Dedifferentiated amniotic fluid mesenchymal stem cell (primary cell): ENCODE measurements at regions not wholly inside any gene's neighbourhood (a gene's known extent, or its start where the extent isn't known, plus 50 kb on each side); places are given as distances from the start of the nearest gene placed in this dataset.
"Not testable (repeated sequence)": the region's sequence is repeated elsewhere in the genome, so short reads cannot be mapped to it uniquely, and the experiment has no call there.

Experiments used
- DNase-seq: peaks from one replicate; pipeline ENCODE4 v3.0.0-alpha.2; 2016; ENCODE audit errors: extremely low spot score

GRCh38 chr15:87675271-87675670, 581.3 kb downstream of the NTRK3 start:
- no peak for DNase-seq

- DNase-seq, result peak; percentile 47
Observed at GRCh38 chr15:87672309-87673288, 583.9 kb downstream of the NTRK3 start.

- DNase-seq, result no peak
Observed at GRCh38 chr15:87671289-87671688, 585.2 kb downstream of the NTRK3 start.

- no peak for DNase-seq
Observed at GRCh38 chr15:87669846-87670245, 586.7 kb downstream of the NTRK3 start.

GRCh38 chr15:87668768-87669564, 587.6 kb downstream of the NTRK3 start:
- not testable (repeated sequence) for DNase-seq

GRCh38 chr15:87667643-87668042, 588.9 kb downstream of the NTRK3 start:
- DNase-seq, result no peak

- no peak for DNase-seq
Observed at GRCh38 chr15:87662575-87662974, 594.0 kb downstream of the NTRK3 start.

- DNase-seq, result no peak
Observed at GRCh38 chr15:87661454-87662355, 594.8 kb downstream of the NTRK3 start.

- no peak for DNase-seq
Observed at GRCh38 chr15:87660251-87661129, 596.0 kb downstream of the NTRK3 start.

GRCh38 chr15:87656372-87656771, 600.2 kb downstream of the NTRK3 start:
- no peak for DNase-seq

- no peak for DNase-seq
Observed at GRCh38 chr15:87653646-87654045, 602.9 kb downstream of the NTRK3 start.

- DNase-seq, result no peak
Observed at GRCh38 chr15:87649175-87649574, 607.4 kb downstream of the NTRK3 start.

GRCh38 chr15:87648278-87648677, 608.3 kb downstream of the NTRK3 start:
- no peak for DNase-seq

GRCh38 chr15:87645723-87646122, 610.8 kb downstream of the NTRK3 start:
- no peak for DNase-seq

- DNase-seq, result not testable (repeated sequence)
Observed at GRCh38 chr15:87642997-87643396, 613.5 kb downstream of the NTRK3 start.

GRCh38 chr15:87639305-87640011, 617.1 kb downstream of the NTRK3 start:
- DNase-seq, result no peak

- no peak for DNase-seq
Observed at GRCh38 chr15:87638554-87639083, 617.9 kb downstream of the NTRK3 start.

- no peak for DNase-seq
Observed at GRCh38 chr15:87634361-87634760, 622.2 kb downstream of the NTRK3 start.

- DNase-seq, result no peak
Observed at GRCh38 chr15:87633525-87633924, 623.0 kb downstream of the NTRK3 start.

GRCh38 chr15:87632364-87632763, 624.2 kb downstream of the NTRK3 start:
- DNase-seq, result no peak
